Osteocyte (in vitro differentiated cells): ENCODE measurements at regions not wholly inside any gene's neighbourhood (a gene's known extent, or its start where the extent isn't known, plus 50 kb on each side); places are given as distances from the start of the nearest gene placed in this dataset.

Experiments
- DNase-seq: peaks from one replicate; pipeline ENCODE4 v3.0.0; 2021; ENCODE audit warnings: mixed read lengths; ENCODE audit not compliant: unreplicated experiment; ENCODE audit errors: extremely low spot score
- H3K27ac Mint-ChIP-seq: one replicate; pipeline ENCODE4 v1.8.0; 2021; ENCODE audit warnings: mild to moderate bottlenecking, mixed read lengths; ENCODE audit not compliant: unreplicated experiment
- H3K27me3 Mint-ChIP-seq: one replicate; pipeline ENCODE4 v1.8.0; 2021; ENCODE audit warnings: mixed read lengths; ENCODE audit not compliant: unreplicated experiment
- H3K36me3 Mint-ChIP-seq: one replicate; pipeline ENCODE4 v1.8.0; 2021; ENCODE audit warnings: mixed read lengths; ENCODE audit not compliant: unreplicated experiment
- H3K4me1 Mint-ChIP-seq: one replicate; pipeline ENCODE4 v1.8.0; 2021; ENCODE audit warnings: mixed read lengths; ENCODE audit not compliant: unreplicated experiment
- H3K4me3 Mint-ChIP-seq: one replicate; pipeline ENCODE4 v1.8.0; 2021; ENCODE audit warnings: mild to moderate bottlenecking, moderate library complexity, mixed read lengths; ENCODE audit not compliant: unreplicated experiment
- H3K9me3 Mint-ChIP-seq: one replicate; pipeline ENCODE4 v1.8.0; 2021; ENCODE audit warnings: mixed read lengths; ENCODE audit not compliant: unreplicated experiment
- TF ChIP-seq, protein P1 (sequence below): fragments of 200-600 bp; sonication (generic); IDR thresholded peaks from 2 replicates; pipeline ENCODE4 v1.5.0; 2021; ENCODE audit warnings: antibody characterized with exemption, mild to moderate bottlenecking, moderate library complexity

DNA sequence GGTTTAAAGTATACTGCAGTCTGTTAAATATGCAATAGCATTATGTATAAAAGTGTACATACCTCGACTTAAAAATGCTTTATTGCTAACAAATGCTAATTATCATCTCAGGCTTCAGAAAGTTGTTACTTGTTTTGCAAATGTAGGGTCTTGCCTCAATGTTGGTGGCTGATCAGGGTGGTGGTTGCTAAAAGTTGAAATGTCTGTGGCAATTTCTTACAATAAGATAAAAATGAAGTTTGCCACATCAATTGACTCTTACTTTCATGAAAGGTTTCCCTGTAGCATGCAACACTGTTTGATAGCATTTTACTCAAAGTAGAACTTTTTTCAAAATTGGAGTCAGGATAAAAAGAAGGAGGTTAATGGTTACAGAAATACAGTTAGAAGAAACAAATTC lies 407.7 kb upstream of the OR4E1 start:
- Mint-ChIP-seq H3K4me3 (no peak overlapping the region), H3K9me3 (no peaks in the 10 kb centered on the region), H3K4me1 (no peaks in the 10 kb centered on the region), H3K27me3 (peaks cover 12% of the 10 kb centered on the region), H3K27ac (no peak overlapping the region), H3K36me3 (no peaks in the 10 kb centered on the region)
- TF ChIP-seq, protein P1, sequence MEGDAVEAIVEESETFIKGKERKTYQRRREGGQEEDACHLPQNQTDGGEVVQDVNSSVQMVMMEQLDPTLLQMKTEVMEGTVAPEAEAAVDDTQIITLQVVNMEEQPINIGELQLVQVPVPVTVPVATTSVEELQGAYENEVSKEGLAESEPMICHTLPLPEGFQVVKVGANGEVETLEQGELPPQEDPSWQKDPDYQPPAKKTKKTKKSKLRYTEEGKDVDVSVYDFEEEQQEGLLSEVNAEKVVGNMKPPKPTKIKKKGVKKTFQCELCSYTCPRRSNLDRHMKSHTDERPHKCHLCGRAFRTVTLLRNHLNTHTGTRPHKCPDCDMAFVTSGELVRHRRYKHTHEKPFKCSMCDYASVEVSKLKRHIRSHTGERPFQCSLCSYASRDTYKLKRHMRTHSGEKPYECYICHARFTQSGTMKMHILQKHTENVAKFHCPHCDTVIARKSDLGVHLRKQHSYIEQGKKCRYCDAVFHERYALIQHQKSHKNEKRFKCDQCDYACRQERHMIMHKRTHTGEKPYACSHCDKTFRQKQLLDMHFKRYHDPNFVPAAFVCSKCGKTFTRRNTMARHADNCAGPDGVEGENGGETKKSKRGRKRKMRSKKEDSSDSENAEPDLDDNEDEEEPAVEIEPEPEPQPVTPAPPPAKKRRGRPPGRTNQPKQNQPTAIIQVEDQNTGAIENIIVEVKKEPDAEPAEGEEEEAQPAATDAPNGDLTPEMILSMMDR: no peak
- no peak for DNase-seq

GRCh38 chr14:22079766-22080165 lies 406.1 kb upstream of the OR4E1 start:
- Mint-ChIP-seq H3K27ac (no peak overlapping the region), H3K9me3 (no peaks in the 10 kb centered on the region), H3K4me1 (no peaks in the 10 kb centered on the region), H3K36me3 (no peaks in the 10 kb centered on the region), H3K4me3 (no peak overlapping the region), H3K27me3 (peaks cover 12% of the 10 kb centered on the region)
- TF ChIP-seq, protein P1: no peak
- no peak for DNase-seq

- DNase-seq: no peak
- Mint-ChIP-seq H3K4me1 (peaks cover 1% of the 10 kb centered on the region), H3K36me3 (no peaks in the 10 kb centered on the region), H3K27ac (no peak overlapping the region), H3K4me3 (no peak overlapping the region), H3K27me3 (peaks cover 28% of the 10 kb centered on the region), H3K9me3 (no peaks in the 10 kb centered on the region)
- TF ChIP-seq, protein P1: no peak
These were observed 400.2 kb upstream of the OR4E1 start for GRCh38 chr14:22073801-22074200.

DNA sequence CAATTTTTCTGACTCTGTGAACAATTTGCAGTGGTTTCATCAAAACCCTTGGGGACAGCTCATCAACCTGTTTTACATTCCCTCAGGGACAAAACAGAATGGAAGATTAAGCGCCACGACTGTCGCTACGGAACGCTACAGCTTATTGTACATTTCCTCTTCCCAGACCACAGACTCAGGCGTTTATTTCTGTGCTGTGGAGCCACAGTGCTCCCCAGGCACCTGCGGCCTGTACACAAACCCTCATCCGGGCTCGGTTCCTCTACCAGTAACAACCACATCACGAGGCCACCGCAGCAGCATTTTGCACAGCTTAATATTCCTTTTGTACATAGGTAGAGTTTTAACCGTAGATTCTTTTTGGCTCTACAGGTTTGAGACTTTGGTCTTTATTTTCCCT lies 397.4 kb upstream of the OR4E1 start:
- H3K4me1 Mint-ChIP-seq: peaks cover 1% of the 10 kb centered on the region
- peaks cover 35% of the 10 kb centered on the region for H3K27me3 Mint-ChIP-seq
- TF ChIP-seq, protein P1: no peak
- H3K36me3 Mint-ChIP-seq: no peaks in the 10 kb centered on the region
- no peaks in the 10 kb centered on the region for H3K9me3 Mint-ChIP-seq
- H3K27ac Mint-ChIP-seq: no peak overlapping the region
- no peak for DNase-seq
- no peak overlapping the region for H3K4me3 Mint-ChIP-seq

DNA sequence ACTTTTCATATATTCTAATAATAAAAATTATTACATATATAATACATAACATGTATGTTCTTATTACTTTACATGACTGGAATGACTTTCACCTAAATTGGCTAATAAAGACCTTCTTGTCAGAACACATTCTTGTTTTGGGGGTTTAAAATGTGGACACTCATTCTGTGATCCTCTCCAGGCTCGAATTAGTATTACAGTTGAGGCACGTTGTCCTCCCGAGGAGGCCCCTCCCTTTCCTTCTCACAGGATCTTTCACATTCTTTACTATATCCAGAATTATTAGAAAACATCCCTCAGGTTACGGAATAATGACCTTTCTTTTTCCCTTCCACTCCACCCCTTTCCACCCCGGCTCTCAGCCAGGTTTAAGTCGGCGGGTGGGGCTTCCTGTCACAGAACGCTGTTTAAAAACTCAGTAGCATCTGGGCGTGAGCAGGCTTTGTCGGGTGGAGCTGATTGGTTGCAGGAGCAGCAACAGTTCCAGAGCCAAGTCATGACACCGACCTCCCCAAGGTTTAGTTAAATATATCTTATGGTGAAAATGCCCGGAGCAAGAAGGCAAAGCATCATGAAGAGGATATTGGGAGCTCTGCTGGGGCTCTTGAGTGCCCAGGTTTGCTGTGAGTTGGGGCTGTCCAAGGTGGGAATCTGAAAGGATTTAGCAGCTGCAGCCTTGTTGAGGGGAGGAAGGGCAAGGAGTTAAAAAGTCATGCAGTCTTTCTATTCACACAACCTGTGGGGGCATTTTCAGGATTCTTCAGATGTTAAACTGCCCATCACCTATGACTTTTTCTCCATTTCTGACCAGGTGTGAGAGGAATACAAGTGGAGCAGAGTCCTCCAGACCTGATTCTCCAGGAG lies 396.7 kb upstream of the OR4E1 start:
- H3K27ac Mint-ChIP-seq: no peak overlapping the region
- peaks cover 1% of the 10 kb centered on the region for H3K4me1 Mint-ChIP-seq
- TF ChIP-seq, protein P1: no peak
- peaks cover 35% of the 10 kb centered on the region for H3K27me3 Mint-ChIP-seq
- DNase-seq: no peak
- H3K4me3 Mint-ChIP-seq: no peak overlapping the region
- H3K36me3 Mint-ChIP-seq: no peaks in the 10 kb centered on the region
- no peaks in the 10 kb centered on the region for H3K9me3 Mint-ChIP-seq
